GM12892 (cell line): ENCODE measurements at regions not wholly inside any gene's neighbourhood (a gene's known extent, or its start where the extent isn't known, plus 50 kb on each side); places are given as distances from the start of the nearest gene placed in this dataset.

ENCODE experiments used
- POLR2A ChIP-seq: IDR thresholded peaks from 2 replicates; pipeline ENCODE4 v1.6.1; 2011; ENCODE audit warnings: low read depth, low read length, control low read depth
- POLR2AphosphoS5 ChIP-seq: IDR thresholded peaks from 2 replicates; pipeline ENCODE4 v1.6.1; 2011; ENCODE audit warnings: low read depth, low read length, control low read depth
- TAF1 ChIP-seq: IDR thresholded peaks from 2 replicates; pipeline ENCODE4 v1.6.1; 2011; ENCODE audit warnings: low read depth, mild to moderate bottlenecking, control low read depth, low read length, borderline replicate concordance

GRCh38 chr10:78966182-78966787 lies 102.5 kb upstream of the ZMIZ1 start:
- TF ChIP-seq POLR2A (no peak), POLR2AphosphoS5 (no peak), TAF1 (no peak)
